A549 (cell line): ENCODE measurements at regions not wholly inside any gene's neighbourhood (a gene's known extent, or its start where the extent isn't known, plus 50 kb on each side); places are given as distances from the start of the nearest gene placed in this dataset.

Experiments used
- BCL3 ChIP-seq: fragments of >200 bp; sonication (Bioruptor Twin); formaldehyde crosslinking; IDR thresholded peaks from 3 replicates; pipeline ENCODE4 v1.6.1; 2016
- CTCF ChIP-seq: fragments of >200 bp; sonication (Bioruptor Twin); formaldehyde crosslinking; IDR thresholded peaks from 3 replicates; pipeline ENCODE4 v1.5.1; 2016
- HDAC2 ChIP-seq: fragments of 200-600 bp; sonication (generic); IDR thresholded peaks from 2 replicates; pipeline ENCODE4 v1.6.1; 2016
- HMGXB4 ChIP-seq: fragments of 250-450 bp; sonication (Bioruptor Pico); IDR thresholded peaks from 2 replicates; pipeline ENCODE4 v1.5.0; 2021; ENCODE audit warnings: mild to moderate bottlenecking, moderate library complexity, borderline replicate concordance
- JUN ChIP-seq, 2 experiments: fragments of >200 bp; sonication (Bioruptor Twin); formaldehyde crosslinking; IDR thresholded peaks; 2 replicates in 1 of 2; 3 replicates in 1 of 2; pipeline ENCODE4 v1.6.1; 2016 to 2017
- MAX ChIP-seq: IDR thresholded peaks from 2 replicates; pipeline ENCODE4 v1.6.1; 2012
- RAD21 ChIP-seq, 2 experiments: fragments of >200 bp in 1 of 2; sonication (Bioruptor Twin) in 1 of 2; formaldehyde crosslinking in 1 of 2; IDR thresholded peaks in 1 of 2; conservative IDR thresholded peaks in 1 of 2; 2 replicates in 1 of 2; 3 replicates in 1 of 2; pipeline ENCODE4 v1.6.1; 2012 to 2018; ENCODE audit warnings: inconsistent platforms in 1 of 2
- RCOR1 ChIP-seq: fragments of 150-350 bp; IDR thresholded peaks from 2 replicates; pipeline ENCODE4 v1.6.1; 2014; ENCODE audit warnings: antibody characterized with exemption, low read length, low read depth
- REST ChIP-seq: fragments of 200-600 bp; sonication (generic); IDR thresholded peaks from 2 replicates; pipeline ENCODE4 v1.6.1; 2016; ENCODE audit warnings: antibody characterized with exemption, mild to moderate bottlenecking, moderate library complexity
- RNF2 ChIP-seq: fragments of 200-600 bp; sonication (generic); IDR thresholded peaks from 2 replicates; pipeline ENCODE4 v1.6.1; 2016; ENCODE audit warnings: low read depth, mild to moderate bottlenecking, antibody characterized with exemption, moderate library complexity, borderline replicate concordance
- USF2 ChIP-seq: fragments of 450-650 bp; IDR thresholded peaks from 2 replicates; pipeline ENCODE4 v1.6.1; 2014; ENCODE audit warnings: antibody characterized with exemption

- TF ChIP-seq CTCF (no peak), REST (no peak), USF2 (no peak), HMGXB4 (CRISPR knock-in tag) (no peak), RNF2 (no peak), MAX (no peak), BCL3 (no peak), RCOR1 (no peak), JUN (IDR thresholded peaks at IDR 0.05) (no peak), HDAC2 (no peak), RAD21 (conservative IDR thresholded peaks at IDR 0.05 in 1 of 2, IDR thresholded peaks at IDR 0.05 in 1 of 2) (no peak)
Measured at GRCh38 chrY:20447601-20448000, 128.0 kb upstream of the EIF1AY start.
